ENCODE measurements at regions not wholly inside any gene's neighbourhood (a gene's known extent, or its start where the extent isn't known, plus 50 kb on each side); places are given as distances from the start of the nearest gene placed in this dataset.
"Not testable (repeated sequence)": the region's sequence is repeated elsewhere in the genome, so short reads cannot be mapped to it uniquely, and the experiment has no call there.

GRCh38 chr4:110341118-110341517 is 134.8 kb upstream of the ENPEP start:
- not testable (repeated sequence) for TF ChIP-seq CTCF, POLR2A (IDR thresholded peaks at IDR 0.05)

Data from heart left ventricle (tissue), 13 donors.